HepG2 (cell line): ENCODE measurements at regions not wholly inside any gene's neighbourhood (a gene's known extent, or its start where the extent isn't known, plus 50 kb on each side); places are given as distances from the start of the nearest gene placed in this dataset.

Source experiments
- ATAC-seq: fragments of 200-7000 bp; cut with Tn5 transposase; 3 replicates; pipeline ENCODE4 v1.9.1; 2020; ENCODE audit warnings: mild to moderate bottlenecking, moderate library complexity
- BruUV-seq: library from RNA; stranded (reverse); fragments of 400-500 nt; replicated peaks from 2 replicates; lab custom pipeline; 2021; lab: Mats Ljungman, UMichigan
- CTCF ChIA-PET: fragments of 300-600 bp; formaldehyde crosslinking; extraction: SDS; loops from one replicate; lab custom pipeline; 2021; ENCODE audit warnings: low total read pairs, inconsistent platforms, low intra/inter-chr PET ratio; lab: Yijun Ruan, JAX
- POLR2A ChIA-PET: fragments of 350-600 bp; sonication (Branson Sonifier 250); formaldehyde crosslinking; loops from one replicate; lab custom pipeline; 2020; ENCODE audit warnings: antibody characterized with exemption, inconsistent platforms; lab: Yijun Ruan, JAX
- DNase-seq: peaks from one replicate; pipeline ENCODE4 v3.0.0-alpha.2; 2015; ENCODE audit warnings: low spot score
- FAIRE-seq: peaks from 3 replicates; lab custom pipeline; 2011; peaks lifted over from hg19 to GRCh38; lab: Jason Lieb, UNC
- H2AFZ ChIP-seq: one replicate; pipeline ENCODE4 v1.6.1; 2011; ENCODE audit warnings: low read length, inconsistent platforms
- H3K27ac ChIP-seq: fragments of 300-600 bp; 3 replicates; pipeline ENCODE4 v1.8.0; 2011; ENCODE audit warnings: mixed run types, mild to moderate bottlenecking, mixed read lengths, low read length, inconsistent platforms; ENCODE audit not compliant: insufficient read depth; ENCODE audit errors: extremely low read length
- H3K27me3 ChIP-seq, 2 experiments: fragments of 200-600 bp in 1 of 2; 2 replicates in 1 of 2; 3 replicates in 1 of 2; pipeline versions ENCODE4 v1.6.0 to v1.8.0; 2011; ENCODE audit warnings: low read length in 2 of 2, mild to moderate bottlenecking in 2 of 2, moderate library complexity in 2 of 2, inconsistent platforms in 1 of 2; ENCODE audit not compliant: insufficient read depth in 2 of 2, control insufficient read depth in 1 of 2
- H3K36me3 ChIP-seq, 2 experiments: fragments of 200-600 bp in 1 of 2; replicated peaks in 1 of 2; 2 replicates in 1 of 2; 3 replicates in 1 of 2; pipeline versions ENCODE4 v1.5.1 to v1.8.0; 2011; ENCODE audit warnings: low read length in 2 of 2, inconsistent platforms in 1 of 2; ENCODE audit not compliant: insufficient read depth in 2 of 2, control insufficient read depth in 1 of 2
- H3K4me1 ChIP-seq: 2 replicates; pipeline ENCODE4 v1.5.1; 2012; ENCODE audit warnings: low read length, inconsistent platforms; ENCODE audit not compliant: insufficient read depth
- H3K4me2 ChIP-seq: 2 replicates; pipeline ENCODE4 v1.6.0; 2011; ENCODE audit warnings: low read depth, low read length, inconsistent platforms
- H3K4me3 ChIP-seq, 3 experiments: fragments of 200-600 bp in 1 of 3; sonication (generic), shearing (Covaris generic) in 1 of 3; replicated peaks in 1 of 3; 2 replicates each; pipeline ENCODE4 v1.5.1; 2011 to 2016; ENCODE audit warnings: low read length in 3 of 3, inconsistent platforms in 2 of 3, low read depth in 2 of 3, mild to moderate bottlenecking in 2 of 3, control low read depth in 1 of 3, mixed read lengths in 1 of 3; ENCODE audit not compliant: insufficient read depth in 1 of 3
- H3K79me2 ChIP-seq: one replicate; pipeline ENCODE4 v1.6.1; 2011; ENCODE audit warnings: low read length, inconsistent platforms; ENCODE audit not compliant: insufficient read depth
- H3K9ac ChIP-seq: 2 replicates; pipeline ENCODE4 v1.6.0; 2011; ENCODE audit warnings: mild to moderate bottlenecking, low read depth, low read length, inconsistent platforms; ENCODE audit not compliant: insufficient read depth
- H3K9me3 ChIP-seq: 2 replicates; pipeline ENCODE4 v1.5.1; 2012; ENCODE audit warnings: mild to moderate bottlenecking, low read length
- H4K20me1 ChIP-seq: 2 replicates; pipeline ENCODE4 v1.6.0; 2011; ENCODE audit warnings: inconsistent platforms, mild to moderate bottlenecking, low read length, moderate library complexity; ENCODE audit not compliant: insufficient read depth
- BRD4 ChIP-seq: sonication (generic); formaldehyde crosslinking; IDR thresholded peaks from 2 replicates; pipeline ENCODE4 v1.4.0; 2020; ENCODE audit warnings: missing genetic modification reagents
- HNF4A ChIP-seq: sonication (generic); formaldehyde crosslinking; IDR thresholded peaks from 2 replicates; pipeline ENCODE4 v1.4.0; 2020; ENCODE audit warnings: missing genetic modification reagents
- HNRNPH1 ChIP-seq: fragments of 200-400 bp; formaldehyde crosslinking; optimal IDR thresholded peaks from 2 replicates; pipeline ENCODE3; 2017; ENCODE audit warnings: mild to moderate bottlenecking, low read depth, low read length
- KDM2A ChIP-seq: sonication (generic); formaldehyde crosslinking; IDR thresholded peaks from 2 replicates; pipeline ENCODE4 v1.4.0; 2020; ENCODE audit warnings: low read depth, missing genetic modification reagents, borderline replicate concordance
- KLF9 ChIP-seq: IDR thresholded peaks from 2 replicates; pipeline ENCODE4 v1.6.1; 2016; ENCODE audit warnings: low read depth
- RFX1 ChIP-seq: fragments of 450-650 bp; IDR thresholded peaks from 2 replicates; pipeline ENCODE4 v1.6.1; 2017
- ZNF564 ChIP-seq: sonication (generic); formaldehyde crosslinking; IDR thresholded peaks from 2 replicates; pipeline ENCODE4 v1.8.1; 2023; ENCODE audit warnings: mild to moderate bottlenecking, missing genetic modification reagents
- ZNF598 ChIP-seq: sonication (generic); formaldehyde crosslinking; IDR thresholded peaks from 2 replicates; pipeline ENCODE4 v1.5.1; 2020; ENCODE audit warnings: mild to moderate bottlenecking, missing genetic modification reagents, borderline replicate concordance
- ZNF768 ChIP-seq: sonication (generic); formaldehyde crosslinking; IDR thresholded peaks from 2 replicates; pipeline ENCODE4 v1.4.0; 2020; ENCODE audit warnings: missing genetic modification reagents
- ZSCAN20 ChIP-seq: sonication (generic); formaldehyde crosslinking; IDR thresholded peaks from 2 replicates; pipeline ENCODE4 v1.4.0; 2020; ENCODE audit warnings: missing genetic modification reagents, mild to moderate bottlenecking, borderline replicate concordance
- WGBS: methylation state at CpG from one replicate; pipeline ENCODE4 v1.1.6; 2017; ENCODE audit warnings: low lambda C conversion rate; 5-methylcytosine and 5-hydroxymethylcytosine counted together
- in situ Hi-C: cut with HindIII; loops from 2 replicates; pipeline ENCODE4 v1.10.0; 2017; ENCODE audit warnings: low pct_unique_long_range_greater_than_20kb; ENCODE audit not compliant: extremely low pct_ligation_motif_present
- intact Hi-C: fragments of 100-400 bp; cut with micrococcal nuclease; formaldehyde crosslinking; loops from one replicate; pipeline ENCODE4 v1.10.0; 2022; ENCODE audit not compliant: unreplicated experiment
- TF ChIP-seq, protein P1 (sequence below): conservative IDR thresholded peaks from 2 replicates; pipeline ENCODE4 v1.6.1; 2018; ENCODE audit warnings: missing genetic modification reagents
- TF ChIP-seq, protein P2 (sequence below): sonication (generic); formaldehyde crosslinking; IDR thresholded peaks from 2 replicates; pipeline ENCODE4 v1.5.0; 2020; ENCODE audit warnings: mild to moderate bottlenecking, missing genetic modification reagents
- TF ChIP-seq, protein P3 (sequence below): sonication (generic); formaldehyde crosslinking; IDR thresholded peaks from 2 replicates; pipeline ENCODE4 v1.4.0; 2020; ENCODE audit warnings: missing genetic modification reagents

DNA sequence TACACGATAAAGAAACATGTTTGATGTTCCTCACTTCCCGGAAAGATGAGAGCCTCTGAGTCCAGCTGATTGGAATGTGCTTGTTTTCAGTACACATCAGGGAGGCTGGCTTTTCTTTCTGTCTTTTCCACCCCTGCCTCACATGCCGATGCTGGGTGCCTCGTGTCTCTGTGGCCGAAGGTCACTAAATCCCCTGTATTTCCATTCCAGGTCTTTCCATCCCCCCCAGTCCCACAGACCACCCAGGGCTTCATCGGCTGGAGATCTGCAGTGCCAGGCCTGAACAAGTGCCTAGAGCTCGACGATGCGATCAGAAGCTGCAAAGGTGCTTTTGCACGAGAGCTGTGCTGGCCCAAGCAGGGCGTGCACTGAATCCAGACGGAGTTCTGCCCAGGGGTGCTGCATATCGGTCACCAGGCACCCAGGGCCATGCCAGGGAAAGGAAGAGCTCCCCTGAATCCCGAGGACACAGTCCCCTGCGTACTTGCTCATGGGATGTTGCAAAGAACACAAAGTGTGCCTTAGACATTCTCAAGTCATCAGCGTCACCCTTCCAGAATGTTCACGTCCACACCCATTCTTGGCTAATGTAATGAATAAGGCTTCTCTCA, 67.9 kb downstream of the ANKRD60 start (continued):
- TF ChIP-seq KDM2A (CRISPR knock-in tag) = no peak
- TF ChIP-seq RFX1 = no peak
- TF ChIP-seq ZSCAN20 (CRISPR knock-in tag) = no peak
- TF ChIP-seq, protein P1, sequence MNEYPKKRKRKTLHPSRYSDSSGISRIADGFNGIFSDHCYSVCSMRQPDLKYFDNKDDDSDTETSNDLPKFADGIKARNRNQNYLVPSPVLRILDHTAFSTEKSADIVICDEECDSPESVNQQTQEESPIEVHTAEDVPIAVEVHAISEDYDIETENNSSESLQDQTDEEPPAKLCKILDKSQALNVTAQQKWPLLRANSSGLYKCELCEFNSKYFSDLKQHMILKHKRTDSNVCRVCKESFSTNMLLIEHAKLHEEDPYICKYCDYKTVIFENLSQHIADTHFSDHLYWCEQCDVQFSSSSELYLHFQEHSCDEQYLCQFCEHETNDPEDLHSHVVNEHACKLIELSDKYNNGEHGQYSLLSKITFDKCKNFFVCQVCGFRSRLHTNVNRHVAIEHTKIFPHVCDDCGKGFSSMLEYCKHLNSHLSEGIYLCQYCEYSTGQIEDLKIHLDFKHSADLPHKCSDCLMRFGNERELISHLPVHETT = no peak
- TF ChIP-seq BRD4 (CRISPR knock-in tag) = no peak
- TF ChIP-seq ZNF564 (CRISPR knock-in tag) = no peak
- TF ChIP-seq, protein P2, sequence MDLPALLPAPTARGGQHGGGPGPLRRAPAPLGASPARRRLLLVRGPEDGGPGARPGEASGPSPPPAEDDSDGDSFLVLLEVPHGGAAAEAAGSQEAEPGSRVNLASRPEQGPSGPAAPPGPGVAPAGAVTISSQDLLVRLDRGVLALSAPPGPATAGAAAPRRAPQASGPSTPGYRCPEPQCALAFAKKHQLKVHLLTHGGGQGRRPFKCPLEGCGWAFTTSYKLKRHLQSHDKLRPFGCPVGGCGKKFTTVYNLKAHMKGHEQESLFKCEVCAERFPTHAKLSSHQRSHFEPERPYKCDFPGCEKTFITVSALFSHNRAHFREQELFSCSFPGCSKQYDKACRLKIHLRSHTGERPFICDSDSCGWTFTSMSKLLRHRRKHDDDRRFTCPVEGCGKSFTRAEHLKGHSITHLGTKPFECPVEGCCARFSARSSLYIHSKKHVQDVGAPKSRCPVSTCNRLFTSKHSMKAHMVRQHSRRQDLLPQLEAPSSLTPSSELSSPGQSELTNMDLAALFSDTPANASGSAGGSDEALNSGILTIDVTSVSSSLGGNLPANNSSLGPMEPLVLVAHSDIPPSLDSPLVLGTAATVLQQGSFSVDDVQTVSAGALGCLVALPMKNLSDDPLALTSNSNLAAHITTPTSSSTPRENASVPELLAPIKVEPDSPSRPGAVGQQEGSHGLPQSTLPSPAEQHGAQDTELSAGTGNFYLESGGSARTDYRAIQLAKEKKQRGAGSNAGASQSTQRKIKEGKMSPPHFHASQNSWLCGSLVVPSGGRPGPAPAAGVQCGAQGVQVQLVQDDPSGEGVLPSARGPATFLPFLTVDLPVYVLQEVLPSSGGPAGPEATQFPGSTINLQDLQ (CRISPR knock-in tag) = no peak

DNA sequence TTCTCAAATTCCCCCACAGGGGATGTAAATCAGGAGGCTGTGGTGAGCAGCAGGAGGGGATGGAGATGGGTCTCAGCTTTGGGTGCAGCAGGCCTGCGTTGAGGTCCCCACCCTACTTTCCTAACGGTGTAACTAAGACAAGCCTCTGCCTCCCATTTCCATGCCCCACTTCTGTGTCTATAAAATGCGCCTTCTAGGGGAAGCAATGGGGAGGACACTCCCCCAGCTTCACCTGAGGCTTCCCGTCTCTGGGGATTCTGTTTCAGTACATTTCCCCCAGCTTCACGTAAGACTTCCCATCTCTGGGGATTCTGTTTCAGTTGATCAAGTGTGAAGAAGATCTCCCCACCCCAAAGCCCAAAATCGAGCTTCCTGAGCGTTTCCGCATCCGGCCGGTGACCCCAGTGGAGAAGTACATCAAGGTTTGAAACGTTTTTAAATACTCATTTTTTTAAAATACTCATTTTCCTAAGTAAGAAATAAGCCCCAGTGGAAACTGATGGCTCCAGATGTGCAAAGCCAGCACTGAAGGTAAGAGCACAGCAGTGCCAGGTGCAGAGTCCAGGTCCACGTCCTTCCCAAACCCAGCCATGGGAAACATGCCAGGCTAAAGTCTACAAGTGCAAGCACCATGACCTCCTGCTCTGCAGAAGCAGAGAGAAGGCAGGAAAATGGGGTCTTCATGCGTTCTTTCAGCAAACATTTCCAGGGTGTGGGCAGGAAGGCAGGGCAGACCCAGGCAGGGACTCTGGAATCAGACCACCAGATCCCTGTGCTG, 73.1 kb downstream of the ANKRD60 start:
- in situ Hi-C loops = no loop called here
- H3K4me3 ChIP-seq = no peak overlapping the region
- ChIA-PET CTCF (no interaction called here), POLR2A (no interaction called here)
- H4K20me1 ChIP-seq = no peaks in the 10 kb centered on the region
- H3K36me3 ChIP-seq = no peaks in the 10 kb centered on the region
- H2AFZ ChIP-seq = no peak overlapping the region
- H3K79me2 ChIP-seq = no peaks in the 10 kb centered on the region
- H3K27ac ChIP-seq = no peak overlapping the region
- H3K9ac ChIP-seq = no peak overlapping the region
- TF ChIP-seq ZNF598 (CRISPR knock-in tag) (no peak), KLF9 (no peak), ZNF768 (peak; percentile 55; the same call in 1 of the 2 replicates), HNF4A (CRISPR knock-in tag) (peak; percentile 20; the same call in 1 of the 2 replicates), HNRNPH1 (no peak)
- TF ChIP-seq, protein P3, sequence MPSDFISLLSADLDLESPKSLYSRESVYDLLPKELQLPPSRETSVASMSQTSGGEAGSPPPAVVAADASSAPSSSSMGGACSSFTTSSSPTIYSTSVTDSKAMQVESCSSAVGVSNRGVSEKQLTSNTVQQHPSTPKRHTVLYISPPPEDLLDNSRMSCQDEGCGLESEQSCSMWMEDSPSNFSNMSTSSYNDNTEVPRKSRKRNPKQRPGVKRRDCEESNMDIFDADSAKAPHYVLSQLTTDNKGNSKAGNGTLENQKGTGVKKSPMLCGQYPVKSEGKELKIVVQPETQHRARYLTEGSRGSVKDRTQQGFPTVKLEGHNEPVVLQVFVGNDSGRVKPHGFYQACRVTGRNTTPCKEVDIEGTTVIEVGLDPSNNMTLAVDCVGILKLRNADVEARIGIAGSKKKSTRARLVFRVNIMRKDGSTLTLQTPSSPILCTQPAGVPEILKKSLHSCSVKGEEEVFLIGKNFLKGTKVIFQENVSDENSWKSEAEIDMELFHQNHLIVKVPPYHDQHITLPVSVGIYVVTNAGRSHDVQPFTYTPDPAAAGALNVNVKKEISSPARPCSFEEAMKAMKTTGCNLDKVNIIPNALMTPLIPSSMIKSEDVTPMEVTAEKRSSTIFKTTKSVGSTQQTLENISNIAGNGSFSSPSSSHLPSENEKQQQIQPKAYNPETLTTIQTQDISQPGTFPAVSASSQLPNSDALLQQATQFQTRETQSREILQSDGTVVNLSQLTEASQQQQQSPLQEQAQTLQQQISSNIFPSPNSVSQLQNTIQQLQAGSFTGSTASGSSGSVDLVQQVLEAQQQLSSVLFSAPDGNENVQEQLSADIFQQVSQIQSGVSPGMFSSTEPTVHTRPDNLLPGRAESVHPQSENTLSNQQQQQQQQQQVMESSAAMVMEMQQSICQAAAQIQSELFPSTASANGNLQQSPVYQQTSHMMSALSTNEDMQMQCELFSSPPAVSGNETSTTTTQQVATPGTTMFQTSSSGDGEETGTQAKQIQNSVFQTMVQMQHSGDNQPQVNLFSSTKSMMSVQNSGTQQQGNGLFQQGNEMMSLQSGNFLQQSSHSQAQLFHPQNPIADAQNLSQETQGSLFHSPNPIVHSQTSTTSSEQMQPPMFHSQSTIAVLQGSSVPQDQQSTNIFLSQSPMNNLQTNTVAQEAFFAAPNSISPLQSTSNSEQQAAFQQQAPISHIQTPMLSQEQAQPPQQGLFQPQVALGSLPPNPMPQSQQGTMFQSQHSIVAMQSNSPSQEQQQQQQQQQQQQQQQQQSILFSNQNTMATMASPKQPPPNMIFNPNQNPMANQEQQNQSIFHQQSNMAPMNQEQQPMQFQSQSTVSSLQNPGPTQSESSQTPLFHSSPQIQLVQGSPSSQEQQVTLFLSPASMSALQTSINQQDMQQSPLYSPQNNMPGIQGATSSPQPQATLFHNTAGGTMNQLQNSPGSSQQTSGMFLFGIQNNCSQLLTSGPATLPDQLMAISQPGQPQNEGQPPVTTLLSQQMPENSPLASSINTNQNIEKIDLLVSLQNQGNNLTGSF (CRISPR knock-in tag) = no peak
- DNase-seq = no peak
- H3K4me1 ChIP-seq = no peaks in the 10 kb centered on the region
- WGBS = 29% methylated on average over 13 of the region's 13 CpGs
- H3K27me3 ChIP-seq = peaks cover 5 to 65% of the 10 kb centered on the region in 2 experiments; a peak in 4 of 5 replicates
- intact Hi-C loops = no loop called here
- FAIRE-seq = no peak
- peak; percentile 64 for ATAC-seq
- no TSS peak for BruUV-seq
- no peaks in the 10 kb centered on the region for H3K9me3 ChIP-seq
- H3K4me2 ChIP-seq = no peak overlapping the region
